ENCODE measurements at regions not wholly inside any gene's neighbourhood (a gene's known extent, or its start where the extent isn't known, plus 50 kb on each side); places are given as distances from the start of the nearest gene placed in this dataset.

- no TSS peak for BruUV-seq (replicated peaks)
- no peaks in the 10 kb centered on the region for H4K20me1 ChIP-seq (replicated peaks; ENCODE audit: control insufficient read depth, insufficient read depth, low read length)
- ChIA-PET CTCF (ENCODE audit: low intra/inter-chr PET ratio) (no interaction called here), POLR2A (no interaction called here)
- H3K79me2 ChIP-seq (ENCODE audit: control insufficient read depth, insufficient read depth, low read length) = no peaks in the 10 kb centered on the region
- in situ Hi-C loops (cut with MboI) = loop anchor here (5.0 to 25.0 kb wide), 2 partner anchors 346 to 806 kb away; no protein-coding TSS in a partner anchor
- no peak overlapping the region for H3K4me2 ChIP-seq (ENCODE audit: insufficient read depth, low read length)
- ATAC-seq = no peak
- H3K9me3 ChIP-seq (replicated peaks; ENCODE audit: control insufficient read depth, insufficient read depth, low read depth, low read length) = no peaks in the 10 kb centered on the region
- H3K4me3 ChIP-seq = no peak overlapping the region
- H3K27me3 ChIP-seq (ENCODE audit: control insufficient read depth in 2 of 2, insufficient read depth in 2 of 2, low read length in 2 of 2) = no peaks in the 10 kb centered on the region; a peak in 1 of 5 replicates
- WGBS (ENCODE audit: insufficient coverage, low coverage, missing lambda C conversion rate) = 3% methylated on average over 3 of the region's 3 CpGs
- no peaks in the 10 kb centered on the region for H3K9me1 ChIP-seq (ENCODE audit: control insufficient read depth, insufficient read depth, low read length)
- intact Hi-C loops (cut with micrococcal nuclease) = loop anchor here (10.0 kb wide), 1 partner anchor 841 kb away; no protein-coding TSS in a partner anchor
- TF ChIP-seq MEIS2 (IDR thresholded peaks at IDR 0.05; ENCODE audit: partially characterized antibody) (no peak), ARID3A (IDR thresholded peaks at IDR 0.05; ENCODE audit: borderline replicate concordance, low read depth, low read length) (no peak), ZNF518B (CRISPR knock-in tag; IDR thresholded peaks at IDR 0.05) (no peak), RNF2 (IDR thresholded peaks at IDR 0.05) (no peak), SMARCC2 (IDR thresholded peaks at IDR 0.05; ENCODE audit: low read depth) (no peak), ZNF696 (CRISPR knock-in tag; conservative IDR thresholded peaks at IDR 0.05) (no peak), CAMTA2 (CRISPR knock-in tag; conservative IDR thresholded peaks at IDR 0.05) (no peak), NFXL1 (CRISPR knock-in tag; IDR thresholded peaks at IDR 0.05) (no peak), JUND (IDR thresholded peaks at IDR 0.05; ENCODE audit: borderline replicate concordance, low read depth, low read length) (no peak), JUND (tag; IDR thresholded peaks at IDR 0.05; ENCODE audit: borderline replicate concordance, low read depth, low read length) (no peak), SIRT6 (IDR thresholded peaks at IDR 0.05; ENCODE audit: low read depth, low read length) (no peak), FOXK2 (conservative IDR thresholded peaks at IDR 0.05 in 1 of 2, IDR thresholded peaks at IDR 0.05 in 1 of 2; ENCODE audit: low read depth in 2 of 2) (no peak)
- TF ChIP-seq, protein P1, sequence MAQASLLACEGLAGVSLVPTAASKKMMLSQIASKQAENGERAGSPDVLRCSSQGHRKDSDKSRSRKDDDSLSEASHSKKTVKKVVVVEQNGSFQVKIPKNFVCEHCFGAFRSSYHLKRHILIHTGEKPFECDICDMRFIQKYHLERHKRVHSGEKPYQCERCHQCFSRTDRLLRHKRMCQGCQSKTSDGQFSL (CRISPR knock-in tag; IDR thresholded peaks at IDR 0.05) = no peak
- TF ChIP-seq, protein P1 (tag; IDR thresholded peaks at IDR 0.05) = no peak
- no peaks in the 10 kb centered on the region for H3K36me3 ChIP-seq (ENCODE audit: control insufficient read depth, insufficient read depth, low read length)
- no peak overlapping the region for H2AFZ ChIP-seq (ENCODE audit: low read depth, low read length)
- no peak overlapping the region for H3K27ac ChIP-seq (ENCODE audit: extremely low read depth, low read depth, low read length)
- no peak for DNase-seq (ENCODE audit: extremely low read depth in 1 of 4, low spot score in 3 of 4)
- no peaks in the 10 kb centered on the region for H3K4me1 ChIP-seq (replicated peaks in 1 of 2; ENCODE audit: control insufficient read depth in 2 of 2, insufficient read depth in 2 of 2, low read length in 2 of 2)
- FAIRE-seq = no peak
- H3K9ac ChIP-seq (ENCODE audit: insufficient read depth in 1 of 2, low read depth in 2 of 2, low read length in 2 of 2) = no peak overlapping the region
These were observed 53.7 kb upstream of the ANK3 start for GRCh38 chr10:60443346-60443745.
